Lung (tissue), 11 donors: ENCODE measurements at regions not wholly inside any gene's neighbourhood (a gene's known extent, or its start where the extent isn't known, plus 50 kb on each side); places are given as distances from the start of the nearest gene placed in this dataset.

Experiments used
- ATAC-seq: fragments of 200-7000 bp; cut with Tn5 transposase; one replicate; pipeline ENCODE4 v1.9.1; 2020; ENCODE audit warnings: moderate number of reproducible peaks; ENCODE audit not compliant: insufficient read depth, low FRiP score
- DNase-seq, 3 donors: peaks; one replicate each; pipeline ENCODE4 v3.0.0-alpha.2; 2013 to 2017
- H3K27ac ChIP-seq, 2 donors: one replicate each; pipeline ENCODE4 v1.5.1; 2013; ENCODE audit warnings: mild to moderate bottlenecking in 2 of 2, moderate library complexity in 2 of 2, control low read depth in 1 of 2, inconsistent platforms in 1 of 2, low read depth in 1 of 2, low read length in 1 of 2
- H3K27me3 ChIP-seq, 3 donors: one replicate each; pipeline ENCODE4 v1.5.1; 2013; ENCODE audit warnings: low read length in 2 of 3; ENCODE audit not compliant: control insufficient read depth in 3 of 3, insufficient read depth in 3 of 3
- H3K36me3 ChIP-seq, 4 donors: one replicate each; pipeline ENCODE4 v1.5.1; 2013; ENCODE audit warnings: low read length in 4 of 4, mild to moderate bottlenecking in 1 of 4, moderate library complexity in 1 of 4; ENCODE audit not compliant: control insufficient read depth in 4 of 4, insufficient read depth in 4 of 4
- H3K4me1 ChIP-seq, 5 donors: one replicate each; pipeline ENCODE4 v1.5.1; 2013; ENCODE audit warnings: low read length in 5 of 5, mild to moderate bottlenecking in 2 of 5, moderate library complexity in 1 of 5; ENCODE audit not compliant: control insufficient read depth in 5 of 5, insufficient read depth in 5 of 5
- H3K4me3 ChIP-seq: one replicate; pipeline ENCODE4 v1.5.1; 2013; ENCODE audit warnings: mild to moderate bottlenecking, control low read depth, moderate library complexity
- H3K9ac ChIP-seq, 2 donors: one replicate each; pipeline ENCODE4 v1.5.1; 2013; ENCODE audit warnings: low read length in 2 of 2, control low read depth in 1 of 2; ENCODE audit not compliant: insufficient read depth in 1 of 2
- H3K9me3 ChIP-seq, 4 donors: one replicate each; pipeline ENCODE4 v1.5.1; 2013; ENCODE audit warnings: low read length in 3 of 4, mild to moderate bottlenecking in 1 of 4, moderate library complexity in 1 of 4; ENCODE audit not compliant: control insufficient read depth in 4 of 4, insufficient read depth in 3 of 4
- CTCF ChIP-seq: IDR thresholded peaks from 2 replicates; pipeline ENCODE4 v1.5.1; 2012; ENCODE audit warnings: mild to moderate bottlenecking; ENCODE audit errors: control extremely low read depth, extremely low read depth
- WGBS, 2 donors: extraction: QIAGEN DNeasy Blood & Tissue Kit; methylation state at CpG; one replicate each; pipeline ENCODE4 v1.1.7; 2013; 5-methylcytosine and 5-hydroxymethylcytosine counted together
- donor health status: control.
- donor health status: control.
- donor health status: Bipolar disorder and iron deficiency.
- donor health status: healthy.
- donor health status: DM: yes; HTN: yes; CAD: no.

GRCh38 chr10:29224631-29225030, 64.2 kb upstream of the LYZL1 start:
- TF ChIP-seq CTCF, result no peak
- Histone ChIP-seq H3K4me3 (no peak overlapping the region), H3K36me3 (no peaks in the 10 kb centered on the region), H3K27ac (no peak overlapping the region), H3K27me3 (no peaks in the 10 kb centered on the region), H3K9ac (no peak overlapping the region), H3K4me1 (peaks cover 0 to 11% (median 0%) of the 10 kb centered on the region in 5 donors), H3K9me3 (no peaks in the 10 kb centered on the region)
- WGBS, 2 donors, result 95 to 97% methylated on average over 1 of the region's 1 CpG
- ATAC-seq, result no peak
- no peak for DNase-seq

DNA sequence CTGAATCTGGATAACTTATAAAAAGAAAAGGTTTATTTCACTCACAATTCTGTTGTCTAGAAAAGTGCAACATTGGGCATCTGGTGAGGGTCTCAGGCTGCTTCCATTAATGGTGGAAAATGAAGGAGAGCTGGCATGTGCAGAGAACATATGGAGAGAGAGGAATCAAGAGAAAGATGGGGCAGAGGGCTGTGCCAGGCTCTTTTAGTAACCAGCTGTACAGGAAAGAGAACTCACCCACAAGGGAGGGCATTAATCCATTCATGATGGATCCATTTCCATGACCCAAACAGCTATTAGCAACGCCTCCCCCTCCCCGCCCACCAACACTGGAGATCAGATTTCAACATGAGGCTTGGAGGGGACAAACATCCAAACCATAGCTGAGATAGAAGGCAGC, 61.7 kb upstream of the LYZL1 start:
- Histone ChIP-seq H3K27me3 (peaks cover 0 to 6% (median 0%) of the 10 kb centered on the region in 3 donors), H3K9me3 (no peaks in the 10 kb centered on the region), H3K4me3 (no peak overlapping the region), H3K4me1 (peaks cover 0 to 11% (median 0%) of the 10 kb centered on the region in 5 donors), H3K27ac (no peak overlapping the region), H3K36me3 (no peaks in the 10 kb centered on the region), H3K9ac (no peak overlapping the region)
- no peak for ATAC-seq
- 61% methylated on average over 2 of the region's 2 CpGs for WGBS, 2 donors
- DNase-seq, result no peak
- no peak for TF ChIP-seq CTCF

DNA sequence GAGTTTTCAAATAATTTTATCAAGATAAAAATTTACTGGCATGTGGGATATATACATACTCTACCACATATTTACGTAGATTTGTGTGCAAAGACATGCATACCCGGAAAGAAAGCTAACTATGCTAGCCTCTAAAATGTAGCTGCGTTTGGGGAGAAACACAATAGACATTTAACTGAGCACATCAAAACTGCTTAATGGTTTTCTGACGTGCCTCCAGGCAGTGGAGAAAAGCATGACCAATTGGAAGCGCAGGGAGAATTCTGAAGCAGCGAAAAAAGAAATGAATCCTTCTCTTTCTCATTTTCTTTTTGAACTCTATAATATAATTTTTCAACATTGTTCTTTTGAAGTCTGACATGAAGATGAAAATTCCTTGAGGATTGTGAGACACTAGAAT, 60.3 kb upstream of the LYZL1 start:
- 82 to 90% methylated on average over 6 of the region's 6 CpGs for WGBS, 2 donors
- no peak overlapping the region for H3K9ac ChIP-seq

More for the DNA sequence above, 60.3 kb upstream of the LYZL1 start:
- ATAC-seq (no peak), DNase-seq (no peak)
- Histone ChIP-seq H3K27ac (no peak overlapping the region), H3K4me3 (no peak overlapping the region), H3K4me1 (peaks cover 0 to 11% (median 0%) of the 10 kb centered on the region in 5 donors), H3K27me3 (peaks cover 0 to 6% (median 0%) of the 10 kb centered on the region in 3 donors), H3K36me3 (no peaks in the 10 kb centered on the region), H3K9me3 (no peaks in the 10 kb centered on the region)
- TF ChIP-seq CTCF, result no peak
